NT2/D1 (cell line): ENCODE measurements at regions not wholly inside any gene's neighbourhood (a gene's known extent, or its start where the extent isn't known, plus 50 kb on each side); places are given as distances from the start of the nearest gene placed in this dataset.

ENCODE experiments used
- SUZ12 ChIP-seq: IDR thresholded peaks from 2 replicates; pipeline ENCODE4 v1.6.1; 2011; ENCODE audit not compliant: insufficient read length, insufficient read depth; ENCODE audit errors: extremely low read depth
- ZNF274 ChIP-seq: IDR thresholded peaks from 2 replicates; pipeline ENCODE4 v1.6.1; 2011; ENCODE audit warnings: mild to moderate bottlenecking, low read depth, low read length

DNA sequence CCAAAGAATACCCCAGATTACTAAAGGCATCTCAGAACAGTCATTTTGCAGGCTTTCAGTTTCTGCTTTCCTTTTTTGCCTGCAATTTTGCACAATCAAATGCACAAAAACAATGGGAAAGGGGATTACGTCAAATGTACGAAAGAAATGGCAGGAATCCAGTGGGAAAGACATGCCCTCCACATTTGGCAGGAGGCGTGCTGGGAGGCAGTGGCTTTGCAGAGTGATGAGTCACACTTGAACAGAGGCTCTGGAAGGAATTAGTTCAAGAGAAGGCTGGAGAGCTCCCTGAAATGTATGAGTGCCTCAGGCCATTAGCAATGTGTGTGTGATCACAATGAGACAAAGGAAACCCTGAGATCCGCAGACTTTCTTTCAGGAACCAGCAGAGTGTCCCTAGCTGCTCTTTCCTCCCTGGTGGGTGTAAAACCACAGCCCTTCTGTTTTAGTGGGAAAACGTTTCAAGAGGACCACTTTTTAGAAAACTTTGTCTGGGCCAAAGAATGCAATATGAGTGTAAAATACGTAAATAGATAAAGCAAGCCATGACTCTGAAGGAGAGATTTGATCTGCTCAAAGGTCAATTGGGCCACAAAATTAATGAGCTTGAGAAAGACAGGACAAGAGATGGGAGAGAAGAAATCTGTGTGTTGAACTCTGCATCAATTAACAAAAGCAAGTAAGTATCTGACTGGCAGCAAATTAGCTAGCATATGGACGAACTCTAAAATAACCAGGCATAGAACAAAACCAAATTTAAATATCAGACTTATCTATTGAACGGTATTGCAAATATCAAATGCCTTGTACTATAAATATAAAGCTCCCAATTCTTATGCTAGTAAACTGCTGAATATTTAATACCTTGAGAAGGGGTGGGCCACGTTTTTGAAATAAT lies 155.4 kb upstream of the PDE3A start:
- TF ChIP-seq SUZ12, result no peak
- no peak for TF ChIP-seq ZNF274
